Astrocyte (in vitro differentiated cells and primary cell): ENCODE measurements at regions not wholly inside any gene's neighbourhood (a gene's known extent, or its start where the extent isn't known, plus 50 kb on each side); places are given as distances from the start of the nearest gene placed in this dataset.

Experiments
- EZH2 ChIP-seq: IDR thresholded peaks from 2 replicates; pipeline ENCODE4 v1.6.1; 2012; ENCODE audit warnings: mild to moderate bottlenecking, low read length, inconsistent platforms; ENCODE audit not compliant: insufficient read depth
- TF ChIP-seq, protein P1 (sequence below): IDR thresholded peaks from 2 replicates; pipeline ENCODE4 v1.5.1; 2011; ENCODE audit warnings: low read depth, mild to moderate bottlenecking, inconsistent platforms, low read length, moderate library complexity; ENCODE audit not compliant: insufficient read depth

DNA sequence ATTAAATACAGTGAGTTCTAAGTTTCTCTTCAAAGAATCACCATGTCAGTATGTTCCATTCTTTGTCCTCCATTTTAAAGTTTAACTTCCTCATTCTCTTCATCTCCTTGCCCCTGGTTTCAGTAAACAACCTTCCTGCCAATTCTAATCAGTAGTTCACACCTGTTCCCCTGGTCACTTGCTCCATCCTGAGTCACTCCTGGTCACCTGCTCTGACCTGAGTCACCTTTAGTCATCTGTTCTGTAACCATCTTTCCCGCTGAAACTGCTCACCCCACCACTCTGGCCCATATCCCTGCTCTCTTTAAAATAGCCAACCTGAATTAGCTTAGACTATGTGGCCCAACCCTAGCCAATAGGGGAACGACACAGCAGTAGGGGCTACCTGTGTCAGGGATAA, 1447.4 kb upstream of the TMEM132C start:
- no peak for TF ChIP-seq EZH2
- TF ChIP-seq, protein P1, sequence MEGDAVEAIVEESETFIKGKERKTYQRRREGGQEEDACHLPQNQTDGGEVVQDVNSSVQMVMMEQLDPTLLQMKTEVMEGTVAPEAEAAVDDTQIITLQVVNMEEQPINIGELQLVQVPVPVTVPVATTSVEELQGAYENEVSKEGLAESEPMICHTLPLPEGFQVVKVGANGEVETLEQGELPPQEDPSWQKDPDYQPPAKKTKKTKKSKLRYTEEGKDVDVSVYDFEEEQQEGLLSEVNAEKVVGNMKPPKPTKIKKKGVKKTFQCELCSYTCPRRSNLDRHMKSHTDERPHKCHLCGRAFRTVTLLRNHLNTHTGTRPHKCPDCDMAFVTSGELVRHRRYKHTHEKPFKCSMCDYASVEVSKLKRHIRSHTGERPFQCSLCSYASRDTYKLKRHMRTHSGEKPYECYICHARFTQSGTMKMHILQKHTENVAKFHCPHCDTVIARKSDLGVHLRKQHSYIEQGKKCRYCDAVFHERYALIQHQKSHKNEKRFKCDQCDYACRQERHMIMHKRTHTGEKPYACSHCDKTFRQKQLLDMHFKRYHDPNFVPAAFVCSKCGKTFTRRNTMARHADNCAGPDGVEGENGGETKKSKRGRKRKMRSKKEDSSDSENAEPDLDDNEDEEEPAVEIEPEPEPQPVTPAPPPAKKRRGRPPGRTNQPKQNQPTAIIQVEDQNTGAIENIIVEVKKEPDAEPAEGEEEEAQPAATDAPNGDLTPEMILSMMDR = no peak
